OCI-LY1 (cell line): ENCODE measurements at regions not wholly inside any gene's neighbourhood (a gene's known extent, or its start where the extent isn't known, plus 50 kb on each side); places are given as distances from the start of the nearest gene placed in this dataset.

Experiments used
- EZH2 ChIP-seq: fragments of 200-600 bp; sonication (generic), shearing (Covaris generic); IDR thresholded peaks from 2 replicates; pipeline ENCODE4 v1.8.0; 2017; ENCODE audit warnings: borderline replicate concordance, mixed run types, mild to moderate bottlenecking, antibody characterized with exemption, low read length, moderate library complexity, mixed read lengths
- TF ChIP-seq, protein P1 (sequence below): fragments of 200-600 bp; sonication (generic), shearing (Covaris generic); IDR thresholded peaks from 2 replicates; pipeline ENCODE4 v1.5.1; 2017; ENCODE audit warnings: mild to moderate bottlenecking, antibody characterized with exemption, low read length, moderate library complexity, mixed read lengths

DNA sequence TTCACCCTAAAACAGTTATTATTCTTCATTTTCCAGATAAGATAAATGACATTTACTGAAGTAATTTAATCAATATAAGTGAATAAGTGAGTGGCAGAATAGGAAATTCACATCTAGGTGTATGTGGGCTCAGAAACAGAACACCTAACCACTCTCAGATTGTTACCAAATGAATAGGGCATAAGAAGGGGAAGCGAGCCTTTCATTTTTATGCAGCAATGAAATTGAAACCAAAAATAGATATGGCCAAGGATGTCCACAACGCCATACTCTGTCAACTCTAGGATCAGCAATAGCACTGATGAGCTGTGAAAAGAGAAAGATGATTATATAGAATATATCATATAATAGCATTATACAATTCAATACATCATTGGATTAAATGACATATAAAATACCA lies 398.1 kb upstream of the API5 start:
- TF ChIP-seq, protein P1, sequence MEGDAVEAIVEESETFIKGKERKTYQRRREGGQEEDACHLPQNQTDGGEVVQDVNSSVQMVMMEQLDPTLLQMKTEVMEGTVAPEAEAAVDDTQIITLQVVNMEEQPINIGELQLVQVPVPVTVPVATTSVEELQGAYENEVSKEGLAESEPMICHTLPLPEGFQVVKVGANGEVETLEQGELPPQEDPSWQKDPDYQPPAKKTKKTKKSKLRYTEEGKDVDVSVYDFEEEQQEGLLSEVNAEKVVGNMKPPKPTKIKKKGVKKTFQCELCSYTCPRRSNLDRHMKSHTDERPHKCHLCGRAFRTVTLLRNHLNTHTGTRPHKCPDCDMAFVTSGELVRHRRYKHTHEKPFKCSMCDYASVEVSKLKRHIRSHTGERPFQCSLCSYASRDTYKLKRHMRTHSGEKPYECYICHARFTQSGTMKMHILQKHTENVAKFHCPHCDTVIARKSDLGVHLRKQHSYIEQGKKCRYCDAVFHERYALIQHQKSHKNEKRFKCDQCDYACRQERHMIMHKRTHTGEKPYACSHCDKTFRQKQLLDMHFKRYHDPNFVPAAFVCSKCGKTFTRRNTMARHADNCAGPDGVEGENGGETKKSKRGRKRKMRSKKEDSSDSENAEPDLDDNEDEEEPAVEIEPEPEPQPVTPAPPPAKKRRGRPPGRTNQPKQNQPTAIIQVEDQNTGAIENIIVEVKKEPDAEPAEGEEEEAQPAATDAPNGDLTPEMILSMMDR: no peak
- no peak for TF ChIP-seq EZH2
